Lower leg skin (tissue), 4 donors: ENCODE measurements at regions not wholly inside any gene's neighbourhood (a gene's known extent, or its start where the extent isn't known, plus 50 kb on each side); places are given as distances from the start of the nearest gene placed in this dataset.

Experiments
- DNase-seq, 2 donors: peaks; one replicate each; pipeline ENCODE4 v3.0.0-alpha.2; 2019; ENCODE audit warnings: low spot score in 2 of 2
- H3K4me3 ChIP-seq: fragments of 200-600 bp; sonication (generic); 2 replicates; pipeline ENCODE4 v1.5.1; 2017; ENCODE audit warnings: mild to moderate bottlenecking, low read depth; ENCODE audit not compliant: poor library complexity, severe bottlenecking
- CTCF ChIP-seq, 3 donors: fragments of 450-650 bp; IDR thresholded peaks; one replicate each; pipeline ENCODE4 v1.5.1; 2016; ENCODE audit warnings: antibody characterized with exemption in 3 of 3, mild to moderate bottlenecking in 3 of 3, moderate library complexity in 2 of 3
- POLR2A ChIP-seq, 2 donors: fragments of 450-650 bp; IDR thresholded peaks; one replicate each; pipeline ENCODE4 v1.6.1; 2016 to 2017; ENCODE audit warnings: antibody characterized with exemption in 2 of 2, mild to moderate bottlenecking in 1 of 2, moderate library complexity in 1 of 2
- WGBS, 2 donors: methylation state at CpG; one replicate each; pipeline ENCODE4 v1.1.5; 2018; 5-methylcytosine and 5-hydroxymethylcytosine counted together
- intact Hi-C: fragments of 100-400 bp; cut with DNase I; formaldehyde crosslinking; loops from one replicate; pipeline ENCODE4 v1.15.0; 2023; ENCODE audit warnings: low total_unique reads

- no peak for DNase-seq
- TF ChIP-seq POLR2A (IDR thresholded peaks at IDR 0.05) = no peak
- no peak for TF ChIP-seq CTCF (IDR thresholded peaks at IDR 0.05)
- WGBS, 2 donors = 62 to 65% methylated on average over 3 of the region's 3 CpGs
- H3K4me3 ChIP-seq = no peak overlapping the region
- intact Hi-C loops = no loop called here
Observed at GRCh38 chr2:217182926-217183325, 323.1 kb upstream of the TNP1 start.

- intact Hi-C loops = no loop called here
- no peak for DNase-seq
- TF ChIP-seq CTCF (IDR thresholded peaks at IDR 0.05) (no peak), POLR2A (IDR thresholded peaks at IDR 0.05) (no peak)
- H3K4me3 ChIP-seq = no peak overlapping the region
Observed at GRCh38 chr2:217181512-217181911, 321.6 kb upstream of the TNP1 start.

- 84 to 93% methylated on average over 2 of the region's 2 CpGs for WGBS, 2 donors
- intact Hi-C loops = no loop called here
Observed at GRCh38 chr2:217179854-217180253, 320.0 kb upstream of the TNP1 start.

GRCh38 chr2:217178341-217178740, 318.5 kb upstream of the TNP1 start:
- TF ChIP-seq POLR2A (IDR thresholded peaks at IDR 0.05) = no peak
- no peak for TF ChIP-seq CTCF (IDR thresholded peaks at IDR 0.05)
- intact Hi-C loops = no loop called here
- DNase-seq = no peak
- no peak overlapping the region for H3K4me3 ChIP-seq

More at GRCh38 chr2:217179854-217180253, 320.0 kb upstream of the TNP1 start:
- DNase-seq = no peak
- H3K4me3 ChIP-seq = no peak overlapping the region
- no peak for TF ChIP-seq POLR2A (IDR thresholded peaks at IDR 0.05)
- no peak for TF ChIP-seq CTCF (IDR thresholded peaks at IDR 0.05)

- intact Hi-C loops = no loop called here
- no peak for DNase-seq
- TF ChIP-seq CTCF (IDR thresholded peaks at IDR 0.05) (no peak), POLR2A (IDR thresholded peaks at IDR 0.05) (no peak)
- H3K4me3 ChIP-seq = no peak overlapping the region
Observed at GRCh38 chr2:217177720-217178119, 317.9 kb upstream of the TNP1 start.

- no peak for DNase-seq
- no peak overlapping the region for H3K4me3 ChIP-seq
- intact Hi-C loops = no loop called here
- no peak for TF ChIP-seq POLR2A (IDR thresholded peaks at IDR 0.05)
Observed at GRCh38 chr2:217171874-217172273, 312.0 kb upstream of the TNP1 start.
